NCI-H1417 (cell line): ENCODE measurements at regions not wholly inside any gene's neighbourhood (a gene's known extent, or its start where the extent isn't known, plus 50 kb on each side); places are given as distances from the start of the nearest gene placed in this dataset.

Source experiments
- DNase-seq, 3 experiments: peaks; one replicate each; lab custom pipeline; 2025; lab: John Stamatoyannopoulos, UW

DNA sequence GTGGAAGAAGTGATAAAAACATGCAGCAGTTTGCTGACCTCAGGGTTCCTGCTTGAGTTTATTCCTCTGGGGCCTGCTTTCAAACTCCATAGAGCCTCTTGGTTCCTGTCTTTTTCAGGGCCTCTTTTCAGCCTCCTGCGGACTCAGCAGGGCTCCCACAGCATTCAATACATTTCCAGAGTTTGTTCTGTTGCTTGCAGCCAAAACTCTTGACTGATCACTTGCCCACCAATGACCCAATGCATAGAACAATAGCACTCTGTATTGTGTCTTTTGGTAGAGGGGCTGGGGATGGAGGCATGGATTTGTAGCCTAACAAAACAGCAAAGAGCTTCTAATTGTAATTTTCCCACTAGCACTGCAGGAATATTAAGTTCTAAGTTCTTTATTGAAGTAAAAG is 50.8 kb upstream of the CREB5 start:
- no peak for DNase-seq

DNA sequence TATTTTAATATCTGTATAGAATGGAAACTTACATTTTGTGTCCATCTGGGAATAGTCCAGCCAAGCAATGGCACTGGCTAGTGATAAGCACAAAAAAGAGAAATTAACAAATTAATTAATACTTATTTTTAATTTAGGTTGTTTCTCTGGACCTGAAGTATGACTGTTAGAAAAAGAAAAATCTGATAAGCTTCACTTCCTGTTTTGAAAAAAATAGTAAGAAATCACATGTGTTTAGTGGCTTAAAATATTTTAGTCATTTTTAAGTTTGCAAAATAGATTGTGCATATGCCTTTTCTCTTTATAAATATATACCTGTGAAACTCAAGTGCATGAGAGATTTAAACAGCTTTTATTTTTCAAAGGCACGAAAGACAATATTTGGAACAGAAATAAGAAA is 50.1 kb upstream of the CREB5 start:
- DNase-seq, result no peak
